Smooth muscle cell (in vitro differentiated cells): ENCODE measurements at regions not wholly inside any gene's neighbourhood (a gene's known extent, or its start where the extent isn't known, plus 50 kb on each side); places are given as distances from the start of the nearest gene placed in this dataset.
"Not testable (repeated sequence)": the region's sequence is repeated elsewhere in the genome, so short reads cannot be mapped to it uniquely, and the experiment has no call there.

Experiments
- DNase-seq: peaks from one replicate; lab custom pipeline; 2025; ENCODE audit not compliant: unreplicated experiment; lab: John Stamatoyannopoulos, UW
- H2AFZ ChIP-seq: fragments of 200-600 bp; sonication (generic); 2 replicates; pipeline ENCODE4 v1.6.0; 2016; ENCODE audit warnings: antibody characterized with exemption, low read depth, mild to moderate bottlenecking
- H3F3A ChIP-seq: fragments of 200-600 bp; sonication (generic); 2 replicates; pipeline ENCODE4 v1.6.0; 2017; ENCODE audit warnings: antibody characterized with exemption, low read depth
- H3K27ac ChIP-seq: fragments of 200-600 bp; sonication (generic); 2 replicates; pipeline ENCODE4 v1.5.1; 2016; ENCODE audit warnings: low read depth, mild to moderate bottlenecking
- H3K27me3 ChIP-seq: fragments of 200-600 bp; sonication (generic); 2 replicates; pipeline ENCODE4 v1.6.1; 2016; ENCODE audit warnings: low read depth, mild to moderate bottlenecking
- H3K36me3 ChIP-seq: fragments of 200-600 bp; sonication (generic); 2 replicates; pipeline ENCODE4 v1.5.1; 2016; ENCODE audit warnings: low read depth
- H3K4me1 ChIP-seq: fragments of 200-600 bp; sonication (generic); 2 replicates; pipeline ENCODE4 v1.5.1; 2016; ENCODE audit warnings: low read depth
- H3K4me2 ChIP-seq: fragments of 200-600 bp; sonication (generic); 2 replicates; pipeline ENCODE4 v1.6.0; 2016; ENCODE audit warnings: mild to moderate bottlenecking
- H3K4me3 ChIP-seq: fragments of 200-600 bp; sonication (generic); 2 replicates; pipeline ENCODE4 v1.5.1; 2016; ENCODE audit warnings: mild to moderate bottlenecking
- H3K79me2 ChIP-seq: fragments of 200-600 bp; sonication (generic); 2 replicates; pipeline ENCODE4 v1.6.0; 2016; ENCODE audit warnings: low read depth, mild to moderate bottlenecking
- H3K9ac ChIP-seq: fragments of 200-600 bp; sonication (generic); 2 replicates; pipeline ENCODE4 v1.6.0; 2016; ENCODE audit warnings: low read depth
- H3K9me3 ChIP-seq: fragments of 200-600 bp; sonication (generic); replicated peaks from 2 replicates; pipeline ENCODE4 v1.5.1; 2016; ENCODE audit warnings: low read depth
- H4K20me1 ChIP-seq: fragments of 200-600 bp; sonication (generic); 2 replicates; pipeline ENCODE4 v1.6.0; 2016; ENCODE audit warnings: low read depth
- WGBS: methylation state at CpG from one replicate; pipeline ENCODE4 v1.1.7; 2016; ENCODE audit warnings: low lambda C conversion rate; 5-methylcytosine and 5-hydroxymethylcytosine counted together
- TF ChIP-seq, protein P1 (sequence below): fragments of 200-600 bp; sonication (generic); IDR thresholded peaks from 2 replicates; pipeline ENCODE4 v1.5.1; 2017; ENCODE audit warnings: borderline replicate concordance, mild to moderate bottlenecking, antibody characterized with exemption; ENCODE audit not compliant: insufficient read depth, poor library complexity, severe bottlenecking

GRCh38 chr3:79957066-79957465 lies 189.3 kb upstream of the ROBO1 start:
- Histone ChIP-seq H2AFZ (no peak overlapping the region), H3K9me3 (no peaks in the 10 kb centered on the region)

DNA sequence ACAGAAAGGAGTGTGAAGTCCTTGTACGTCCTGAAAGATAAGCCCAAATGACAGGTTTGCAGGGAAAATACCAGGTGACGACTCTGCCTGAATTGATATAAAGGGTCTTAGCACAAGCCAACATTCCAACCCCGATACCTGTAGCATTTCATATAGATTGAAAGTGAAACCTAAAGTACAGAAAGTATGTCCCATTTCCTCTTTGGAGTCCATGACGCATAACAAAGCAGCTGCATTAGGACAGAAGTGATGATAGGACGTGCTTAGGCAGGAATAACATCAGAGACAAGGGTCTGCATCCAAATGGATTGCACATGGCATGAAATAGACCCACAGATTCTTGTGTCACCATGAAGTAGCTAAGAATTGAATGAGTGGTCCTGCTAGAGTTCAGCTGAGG lies 187.0 kb upstream of the ROBO1 start:
- Histone ChIP-seq H3K4me1 (peaks cover 8% of the 10 kb centered on the region), H2AFZ (no peak overlapping the region), H3K4me3 (no peak overlapping the region), H3K9me3 (no peaks in the 10 kb centered on the region), H3K27ac (no peak overlapping the region), H3K79me2 (no peaks in the 10 kb centered on the region), H3K27me3 (no peaks in the 10 kb centered on the region), H4K20me1 (no peaks in the 10 kb centered on the region), H3F3A (no peaks in the 10 kb centered on the region), H3K4me2 (no peak overlapping the region), H3K9ac (no peak overlapping the region), H3K36me3 (no peaks in the 10 kb centered on the region)
- no peak for DNase-seq
- TF ChIP-seq, protein P1, sequence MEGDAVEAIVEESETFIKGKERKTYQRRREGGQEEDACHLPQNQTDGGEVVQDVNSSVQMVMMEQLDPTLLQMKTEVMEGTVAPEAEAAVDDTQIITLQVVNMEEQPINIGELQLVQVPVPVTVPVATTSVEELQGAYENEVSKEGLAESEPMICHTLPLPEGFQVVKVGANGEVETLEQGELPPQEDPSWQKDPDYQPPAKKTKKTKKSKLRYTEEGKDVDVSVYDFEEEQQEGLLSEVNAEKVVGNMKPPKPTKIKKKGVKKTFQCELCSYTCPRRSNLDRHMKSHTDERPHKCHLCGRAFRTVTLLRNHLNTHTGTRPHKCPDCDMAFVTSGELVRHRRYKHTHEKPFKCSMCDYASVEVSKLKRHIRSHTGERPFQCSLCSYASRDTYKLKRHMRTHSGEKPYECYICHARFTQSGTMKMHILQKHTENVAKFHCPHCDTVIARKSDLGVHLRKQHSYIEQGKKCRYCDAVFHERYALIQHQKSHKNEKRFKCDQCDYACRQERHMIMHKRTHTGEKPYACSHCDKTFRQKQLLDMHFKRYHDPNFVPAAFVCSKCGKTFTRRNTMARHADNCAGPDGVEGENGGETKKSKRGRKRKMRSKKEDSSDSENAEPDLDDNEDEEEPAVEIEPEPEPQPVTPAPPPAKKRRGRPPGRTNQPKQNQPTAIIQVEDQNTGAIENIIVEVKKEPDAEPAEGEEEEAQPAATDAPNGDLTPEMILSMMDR, result no peak
- WGBS, result 88% methylated on average over 5 of the region's 5 CpGs

More at GRCh38 chr3:79957066-79957465, 189.3 kb upstream of the ROBO1 start:
- Histone ChIP-seq H3K4me3 (no peak overlapping the region), H3K9ac (no peak overlapping the region), H3K79me2 (no peaks in the 10 kb centered on the region), H3K4me2 (no peak overlapping the region), H4K20me1 (no peaks in the 10 kb centered on the region), H3K27me3 (no peaks in the 10 kb centered on the region), H3K4me1 (peaks cover 8% of the 10 kb centered on the region), H3K27ac (no peak overlapping the region), H3F3A (no peaks in the 10 kb centered on the region), H3K36me3 (no peaks in the 10 kb centered on the region)
- WGBS, result 87% methylated on average over 6 of the region's 6 CpGs
- TF ChIP-seq, protein P1, result no peak
- DNase-seq, result no peak

DNA sequence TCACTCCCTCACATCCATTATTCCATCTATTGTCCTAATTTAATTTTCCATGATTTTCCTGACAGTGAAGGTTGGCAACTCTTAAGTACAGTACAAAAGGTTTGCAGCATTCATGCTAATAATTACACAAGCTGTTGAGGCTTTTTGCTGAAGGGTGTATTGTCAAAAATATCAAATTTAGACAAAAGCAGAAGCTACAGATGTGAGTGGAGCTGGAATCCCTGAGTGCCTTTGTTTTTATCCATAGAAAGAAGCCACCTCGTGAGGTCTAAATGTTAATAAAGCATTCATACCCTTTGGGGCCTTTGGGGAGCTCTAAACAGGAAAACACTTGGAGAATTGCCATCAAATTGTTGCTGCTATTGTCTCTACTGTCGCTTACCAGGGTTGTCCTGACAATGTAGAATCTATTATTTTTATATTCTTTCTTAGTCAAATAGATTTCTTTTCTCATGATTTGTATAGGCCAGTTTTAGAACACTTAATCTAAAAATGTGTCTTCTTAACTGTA lies 185.8 kb upstream of the ROBO1 start:
- DNase-seq, result no peak
- no peaks in the 10 kb centered on the region for H3K9me3 ChIP-seq
- no peaks in the 10 kb centered on the region for H3K79me2 ChIP-seq
- no peaks in the 10 kb centered on the region for H3K36me3 ChIP-seq
- no peaks in the 10 kb centered on the region for H3K27me3 ChIP-seq
- 59% methylated on average over 2 of the region's 2 CpGs for WGBS
- TF ChIP-seq, protein P1, result no peak
- no peak overlapping the region for H2AFZ ChIP-seq
- no peak overlapping the region for H3K9ac ChIP-seq
- no peaks in the 10 kb centered on the region for H4K20me1 ChIP-seq
- no peak overlapping the region for H3K4me3 ChIP-seq
- H3F3A ChIP-seq, result no peaks in the 10 kb centered on the region
- no peak overlapping the region for H3K27ac ChIP-seq
- no peak overlapping the region for H3K4me2 ChIP-seq
- H3K4me1 ChIP-seq, result peaks cover 8% of the 10 kb centered on the region

DNA sequence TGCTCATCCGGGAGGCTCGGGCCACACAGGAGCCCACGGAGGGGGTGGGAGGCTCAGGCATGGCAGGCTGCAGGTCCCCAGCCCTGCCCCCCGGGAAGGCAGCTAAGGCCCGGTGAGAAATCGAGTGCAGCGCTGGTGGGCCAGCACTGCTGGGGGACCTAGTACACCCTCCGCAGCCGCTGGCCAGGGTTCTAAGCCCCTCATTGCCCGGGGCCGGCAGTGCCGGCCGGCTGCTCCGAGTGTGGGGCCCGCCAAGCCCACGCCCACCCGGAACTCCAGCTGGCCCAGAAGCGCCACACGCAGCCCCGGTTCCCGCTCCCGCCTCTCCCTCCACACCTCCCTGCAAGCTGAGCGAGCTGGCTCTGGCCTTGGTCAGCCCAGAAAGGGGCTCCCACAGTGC lies 183.6 kb upstream of the ROBO1 start:
- not testable (repeated sequence) for H3K27me3 ChIP-seq, H3K4me2 ChIP-seq, DNase-seq, H3K4me3 ChIP-seq, H3K36me3 ChIP-seq, H3F3A ChIP-seq, H3K4me1 ChIP-seq, H3K79me2 ChIP-seq, H4K20me1 ChIP-seq, H2AFZ ChIP-seq, H3K9ac ChIP-seq, H3K27ac ChIP-seq, H3K9me3 ChIP-seq
- WGBS, result over 99% methylated on average over 23 of the region's 23 CpGs
